ENCODE measurements at regions not wholly inside any gene's neighbourhood (a gene's known extent, or its start where the extent isn't known, plus 50 kb on each side); places are given as distances from the start of the nearest gene placed in this dataset.

DNA sequence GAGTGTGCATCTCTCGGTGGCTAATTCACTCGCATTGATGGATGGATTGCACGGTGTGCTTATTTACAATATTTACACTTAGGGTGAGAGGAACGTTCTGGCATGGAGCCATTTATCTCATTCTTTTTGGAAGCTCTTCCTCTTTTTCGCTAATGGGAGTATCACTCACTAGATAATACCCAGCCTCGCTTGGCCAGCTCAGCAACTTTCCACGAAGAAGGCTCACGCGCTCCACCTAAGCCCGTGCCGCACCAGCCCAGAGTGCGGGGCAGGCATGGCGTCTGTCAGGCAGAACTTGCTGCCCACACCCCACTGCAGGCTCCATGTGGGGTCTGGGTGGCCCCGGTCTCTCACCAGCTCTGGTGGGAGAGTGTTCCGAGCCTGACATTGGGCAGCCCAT lies 484.9 kb downstream of the NPHP4 start:
- H3K9me3 ChIP-seq (ENCODE audit: low read length): no peaks in the 10 kb centered on the region
- H3K4me1 ChIP-seq (ENCODE audit: insufficient read depth, low read length): no peaks in the 10 kb centered on the region
- Mint-ChIP-seq H3K27ac (peak overlapping the region in 1 of 8 donors; percentile 17), H3K9me3 (no peaks in the 10 kb centered on the region), H3K27me3 (peaks cover 8 to 23% of the 10 kb centered on the region in 2 donors), H3K4me3 (no peak overlapping the region), H3K36me3 (no peaks in the 10 kb centered on the region), H3K4me1 (peaks cover 0 to 3% (median 0%) of the 10 kb centered on the region in 3 donors)
- H3K4me3 ChIP-seq (ENCODE audit: low read length): no peak overlapping the region
- no peak for DNase-seq
- H3K27me3 ChIP-seq (ENCODE audit: insufficient read depth, low read length, poor library complexity, severe bottlenecking): no peaks in the 10 kb centered on the region
- CTCF ChIA-PET: no interaction called here
- POLR2A ChIA-PET: no interaction called here
- no peak overlapping the region for H3K27ac ChIP-seq (ENCODE audit: low read depth, low read length)
- no peaks in the 10 kb centered on the region for H3K36me3 ChIP-seq (ENCODE audit: insufficient read depth, low read length)

DNA sequence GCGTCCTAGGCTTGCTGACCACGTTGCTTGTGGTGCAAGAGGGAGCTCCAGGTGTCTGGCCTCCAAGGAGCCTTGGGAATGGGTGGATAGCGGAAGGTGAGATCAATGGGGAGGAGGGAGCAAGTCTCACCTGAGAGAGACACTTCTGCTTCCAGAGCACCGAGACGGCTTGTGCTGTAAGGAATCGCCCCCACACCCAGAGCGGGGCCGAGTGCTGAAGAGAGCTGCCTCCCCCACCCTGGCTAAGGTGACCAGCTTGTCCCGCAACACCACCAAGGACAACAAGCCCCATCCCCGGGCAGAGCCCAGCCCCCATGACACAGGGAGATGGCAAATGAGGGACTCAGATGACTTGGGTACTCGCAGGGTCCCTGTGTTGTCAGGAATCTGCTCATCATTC lies 485.6 kb downstream of the NPHP4 start:
- Histone ChIP-seq H3K27ac (ENCODE audit: low read depth, low read length) (no peak overlapping the region), H3K27me3 (ENCODE audit: insufficient read depth, low read length, poor library complexity, severe bottlenecking) (no peaks in the 10 kb centered on the region), H3K36me3 (ENCODE audit: insufficient read depth, low read length) (no peaks in the 10 kb centered on the region), H3K4me1 (ENCODE audit: insufficient read depth, low read length) (no peaks in the 10 kb centered on the region), H3K4me3 (ENCODE audit: low read length) (no peak overlapping the region), H3K9me3 (ENCODE audit: low read length) (no peaks in the 10 kb centered on the region)
- no peaks in the 10 kb centered on the region for H3K9me3 Mint-ChIP-seq
- peaks cover 8 to 24% of the 10 kb centered on the region in 2 donors for H3K27me3 Mint-ChIP-seq
- no peak overlapping the region for H3K27ac Mint-ChIP-seq
- no peak for DNase-seq
- H3K4me3 Mint-ChIP-seq: no peak overlapping the region
- H3K36me3 Mint-ChIP-seq: no peaks in the 10 kb centered on the region
- peaks cover 0 to 3% (median 0%) of the 10 kb centered on the region in 3 donors for H3K4me1 Mint-ChIP-seq
- CTCF ChIA-PET: interaction anchor here (0.8 to 4.2 kb wide), 2 partner anchors 8 to 239 kb away, joined by 3 to 18 read pairs; no protein-coding TSS in a partner anchor
- POLR2A ChIA-PET: no interaction called here

DNA sequence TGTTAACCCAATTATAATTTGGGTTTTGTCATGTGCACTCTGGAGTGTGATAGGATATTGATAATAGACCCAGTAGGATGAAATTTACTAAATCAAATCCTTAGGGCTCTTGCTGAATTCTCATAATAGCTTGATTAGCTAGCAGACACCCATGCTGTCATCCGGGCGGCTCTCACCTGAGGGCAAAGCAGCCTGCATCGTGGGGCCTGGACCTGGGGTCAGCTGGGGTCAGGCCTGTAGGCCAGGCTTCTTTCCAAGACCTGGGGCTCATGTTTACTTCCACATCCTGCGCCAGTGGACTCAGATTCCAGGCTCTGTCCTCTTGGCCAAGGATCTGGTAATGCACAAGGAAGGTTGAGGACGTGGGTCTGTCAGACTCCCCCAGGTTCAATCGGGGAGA lies 486.3 kb downstream of the NPHP4 start:
- Mint-ChIP-seq H3K27me3 (peaks cover 8 to 19% of the 10 kb centered on the region in 2 donors), H3K9me3 (no peaks in the 10 kb centered on the region), H3K4me3 (no peak overlapping the region), H3K27ac (no peak overlapping the region), H3K36me3 (no peaks in the 10 kb centered on the region), H3K4me1 (peaks cover 0 to 3% (median 0%) of the 10 kb centered on the region in 3 donors)
- DNase-seq: no peak
- no peak overlapping the region for H3K4me3 ChIP-seq (ENCODE audit: low read length)
- H3K4me1 ChIP-seq (ENCODE audit: insufficient read depth, low read length): no peaks in the 10 kb centered on the region
- no peak overlapping the region for H3K27ac ChIP-seq (ENCODE audit: low read depth, low read length)
- H3K9me3 ChIP-seq (ENCODE audit: low read length): no peaks in the 10 kb centered on the region
- POLR2A ChIA-PET: no interaction called here
- CTCF ChIA-PET: interaction anchor here (4.2 kb wide), 1 partner anchor 9 kb away, joined by 18 read pairs; no protein-coding TSS in a partner anchor
- no peaks in the 10 kb centered on the region for H3K36me3 ChIP-seq (ENCODE audit: insufficient read depth, low read length)
- no peaks in the 10 kb centered on the region for H3K27me3 ChIP-seq (ENCODE audit: insufficient read depth, low read length, poor library complexity, severe bottlenecking)

DNA sequence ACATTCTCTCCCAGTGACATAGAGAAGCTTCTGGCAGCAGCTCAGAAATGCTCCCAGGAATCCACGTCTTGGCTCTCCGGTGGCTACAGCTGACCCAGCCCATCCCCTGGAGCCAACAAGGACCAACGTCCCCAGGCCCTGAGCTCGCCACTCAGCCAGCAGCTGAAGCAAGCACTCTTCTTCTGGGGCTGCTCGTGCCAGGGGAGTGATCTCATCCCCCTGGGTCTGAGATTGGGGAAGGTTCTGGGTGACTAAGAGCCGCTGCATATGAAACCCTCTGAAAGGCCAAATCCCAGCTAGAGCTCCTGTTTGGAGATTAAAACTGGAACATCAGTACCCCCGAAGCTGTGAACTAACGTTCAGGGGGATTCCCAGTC lies 487.9 kb downstream of the NPHP4 start:
- H3K27me3 ChIP-seq (ENCODE audit: insufficient read depth, low read length, poor library complexity, severe bottlenecking): no peaks in the 10 kb centered on the region
- Mint-ChIP-seq H3K27ac (peak overlapping the region in 1 of 8 donors; percentile 29), H3K4me3 (no peak overlapping the region), H3K36me3 (no peaks in the 10 kb centered on the region), H3K4me1 (peaks cover 0 to under 1% (median 0%) of the 10 kb centered on the region in 3 donors), H3K27me3 (peaks cover 0 to 10% of the 10 kb centered on the region in 2 donors), H3K9me3 (peaks cover 0 to 3% (median 0%) of the 10 kb centered on the region in 5 donors)
- H3K4me1 ChIP-seq (ENCODE audit: insufficient read depth, low read length): no peaks in the 10 kb centered on the region
- peak in 1 of 5 donors; percentile 41 for DNase-seq
- POLR2A ChIA-PET: no interaction called here
- no peaks in the 10 kb centered on the region for H3K36me3 ChIP-seq (ENCODE audit: insufficient read depth, low read length)
- CTCF ChIA-PET: interaction anchor here (1.2 to 4.2 kb wide), 3 partner anchors 8 to 242 kb away, joined by 3 to 18 read pairs (median 6); no protein-coding TSS in a partner anchor
- H3K9me3 ChIP-seq (ENCODE audit: low read length): no peaks in the 10 kb centered on the region
- no peak overlapping the region for H3K27ac ChIP-seq (ENCODE audit: low read depth, low read length)
- H3K4me3 ChIP-seq (ENCODE audit: low read length): no peak overlapping the region

DNA sequence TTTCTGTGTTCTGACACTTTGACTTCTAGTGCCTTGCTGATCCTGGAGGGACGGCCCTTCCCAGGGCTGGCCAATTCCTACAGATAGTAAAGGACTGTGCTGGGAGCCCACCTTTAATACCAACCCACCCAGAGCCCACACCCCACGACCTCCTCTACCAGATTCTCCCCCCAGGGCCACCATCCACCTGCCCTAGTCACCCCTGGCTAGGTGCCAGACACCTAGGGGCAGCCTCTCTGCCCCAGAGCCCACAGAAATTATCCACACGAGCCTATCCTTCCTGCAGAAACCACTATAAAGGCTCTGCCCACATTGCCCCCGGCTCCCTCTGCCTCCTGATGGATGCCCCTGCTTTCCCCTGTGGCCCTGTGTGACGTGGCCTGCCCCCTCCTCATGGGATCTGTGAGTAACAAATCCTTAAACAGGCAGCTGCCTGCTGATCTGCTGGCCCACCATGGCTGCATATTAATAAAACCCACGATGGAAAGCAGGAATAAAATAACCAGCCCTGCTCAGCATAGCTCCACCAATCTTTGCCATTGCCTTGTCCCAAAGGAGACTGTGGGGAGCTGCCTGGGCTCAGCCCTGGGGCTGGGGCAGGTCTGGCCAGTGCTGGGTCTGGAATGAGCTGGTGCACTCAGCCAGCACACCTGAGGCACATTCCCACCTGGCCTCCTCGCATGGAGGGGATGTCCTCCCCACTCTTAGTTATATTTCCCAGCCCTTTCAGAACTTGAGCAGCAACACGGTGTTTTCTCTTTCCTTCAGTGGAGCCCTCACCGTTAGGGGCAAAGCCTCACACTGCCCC lies 488.5 kb downstream of the NPHP4 start:
- no peaks in the 10 kb centered on the region for H3K36me3 ChIP-seq (ENCODE audit: insufficient read depth, low read length)
- H3K4me1 ChIP-seq (ENCODE audit: insufficient read depth, low read length): no peaks in the 10 kb centered on the region
- Mint-ChIP-seq H3K27me3 (peaks cover 0 to 9% of the 10 kb centered on the region in 2 donors), H3K4me1 (no peaks in the 10 kb centered on the region), H3K27ac (peak overlapping the region in 1 of 8 donors; percentile 28), H3K36me3 (no peaks in the 10 kb centered on the region), H3K9me3 (peaks cover 0 to 3% (median 0%) of the 10 kb centered on the region in 5 donors), H3K4me3 (no peak overlapping the region)
- no peaks in the 10 kb centered on the region for H3K9me3 ChIP-seq (ENCODE audit: low read length)
- H3K4me3 ChIP-seq (ENCODE audit: low read length): no peak overlapping the region
- ChIA-PET POLR2A (no interaction called here), CTCF (interaction anchor here (1.5 to 4.2 kb wide), 2 partner anchors 8 to 11 kb away, joined by 6 to 18 read pairs; no protein-coding TSS in a partner anchor)
- DNase-seq: peak in 1 of 5 donors; percentile 13
- no peaks in the 10 kb centered on the region for H3K27me3 ChIP-seq (ENCODE audit: insufficient read depth, low read length, poor library complexity, severe bottlenecking)
- no peak overlapping the region for H3K27ac ChIP-seq (ENCODE audit: low read depth, low read length)

DNA sequence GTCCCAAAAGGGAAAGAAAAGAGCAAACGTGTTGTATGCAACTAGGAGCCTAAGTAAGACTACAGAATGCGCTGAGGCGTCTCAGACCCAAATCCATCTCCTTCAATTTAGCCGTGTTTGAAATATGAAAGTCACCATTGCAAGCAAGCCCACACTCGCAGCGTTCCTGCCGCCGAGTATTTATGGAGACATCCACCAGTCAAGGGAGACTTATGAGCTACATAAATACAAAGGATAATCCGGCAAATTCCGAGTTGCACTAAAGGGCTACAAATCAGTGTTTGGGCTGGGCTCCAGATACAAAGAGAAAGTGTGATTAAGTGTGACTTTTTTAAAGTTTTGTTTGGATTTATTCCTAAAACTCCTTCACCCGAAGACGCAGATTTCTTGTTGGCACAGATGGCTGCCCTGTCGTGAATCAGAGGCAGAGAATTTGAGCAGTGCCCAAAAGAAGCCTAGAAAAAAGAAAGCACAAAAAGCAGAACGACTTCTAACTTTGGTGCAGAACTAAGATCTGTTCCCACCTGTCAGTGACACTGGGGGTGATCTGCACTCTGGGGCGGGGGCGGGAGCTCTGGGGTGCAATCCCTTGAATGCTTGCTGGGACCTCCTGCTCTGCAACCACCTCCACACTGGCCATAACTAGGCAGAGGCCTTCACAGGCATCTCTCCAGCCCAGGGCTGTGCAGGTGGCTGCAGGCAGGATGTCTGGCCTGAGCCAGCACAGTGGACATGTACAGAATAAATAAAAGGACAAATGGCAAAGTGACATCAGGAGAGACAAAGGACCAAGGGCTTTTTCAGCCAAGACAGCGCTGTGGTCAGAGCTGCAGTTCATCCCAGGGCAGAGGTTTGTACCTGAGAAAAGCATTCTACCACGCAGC lies 489.7 kb downstream of the NPHP4 start:
- peak in 1 of 5 donors; percentile 6 for DNase-seq
- H3K27ac Mint-ChIP-seq: peak overlapping the region in 1 of 8 donors; percentile 6
- Histone ChIP-seq H3K4me1 (ENCODE audit: insufficient read depth, low read length) (no peaks in the 10 kb centered on the region), H3K27me3 (ENCODE audit: insufficient read depth, low read length, poor library complexity, severe bottlenecking) (no peaks in the 10 kb centered on the region), H3K36me3 (ENCODE audit: insufficient read depth, low read length) (no peaks in the 10 kb centered on the region), H3K27ac (ENCODE audit: low read depth, low read length) (no peak overlapping the region), H3K9me3 (ENCODE audit: low read length) (no peaks in the 10 kb centered on the region), H3K4me3 (ENCODE audit: low read length) (no peak overlapping the region)
- ChIA-PET POLR2A (no interaction called here), CTCF (interaction anchor here (4.2 kb wide), 1 partner anchor 12 kb away, joined by 18 read pairs; no protein-coding TSS in a partner anchor)
- H3K4me3 Mint-ChIP-seq: no peak overlapping the region
- peaks cover 0 to 3% (median 0%) of the 10 kb centered on the region in 5 donors for H3K9me3 Mint-ChIP-seq
- peaks cover 0 to 16% of the 10 kb centered on the region in 2 donors for H3K27me3 Mint-ChIP-seq
- no peaks in the 10 kb centered on the region for H3K36me3 Mint-ChIP-seq
- H3K4me1 Mint-ChIP-seq: no peaks in the 10 kb centered on the region

DNA sequence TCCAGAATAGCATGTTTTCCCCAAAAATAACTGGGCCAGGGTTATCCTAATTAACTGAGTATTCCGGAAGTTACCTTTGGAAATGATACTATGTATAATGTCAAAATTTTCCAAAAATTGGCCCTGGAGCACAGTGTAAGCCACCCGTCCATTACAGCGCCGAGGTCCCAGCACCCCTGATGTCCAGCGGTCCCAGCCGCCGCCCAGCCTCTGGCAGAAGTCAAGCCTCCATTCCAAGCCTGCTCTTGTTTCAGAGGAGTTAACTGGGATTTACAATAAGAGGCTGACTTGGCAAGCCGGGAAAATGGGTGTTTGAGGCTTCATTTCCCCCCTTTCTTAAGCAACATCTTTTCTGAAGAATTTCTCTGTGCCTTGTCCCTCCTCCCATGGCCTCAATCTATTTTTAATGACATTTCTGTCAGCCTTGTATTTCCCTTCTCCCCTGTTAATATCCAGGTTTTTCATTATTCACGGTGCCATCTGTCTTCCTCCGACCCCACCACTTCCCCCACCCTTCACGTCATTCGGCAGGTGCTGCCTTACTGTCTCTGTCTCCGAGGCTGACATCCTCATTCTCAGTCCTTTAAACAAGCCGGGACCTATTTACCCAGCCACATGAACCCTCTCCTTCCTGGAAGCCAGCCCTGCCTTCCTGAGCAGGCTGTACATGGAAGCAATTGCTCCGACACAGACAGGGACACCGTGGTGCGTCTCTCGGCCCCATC lies 490.9 kb downstream of the NPHP4 start:
- DNase-seq: peak in 1 of 5 donors; percentile 1
- no peak overlapping the region for H3K4me3 ChIP-seq (ENCODE audit: low read length)
- no peaks in the 10 kb centered on the region for H3K9me3 ChIP-seq (ENCODE audit: low read length)
- ChIA-PET POLR2A (no interaction called here), CTCF (interaction anchor here (1.0 to 1.1 kb wide), 2 partner anchors 9 to 13 kb away, joined by 3 read pairs; no protein-coding TSS in a partner anchor)
- Mint-ChIP-seq H3K4me3 (peak overlapping the region in 1 of 7 donors; percentile 3), H3K27ac (no peak overlapping the region), H3K36me3 (no peaks in the 10 kb centered on the region), H3K9me3 (peaks cover 0 to 3% (median 0%) of the 10 kb centered on the region in 5 donors), H3K4me1 (no peaks in the 10 kb centered on the region), H3K27me3 (peaks cover 7 to 26% of the 10 kb centered on the region in 2 donors)
- no peak overlapping the region for H3K27ac ChIP-seq (ENCODE audit: low read depth, low read length)
- H3K27me3 ChIP-seq (ENCODE audit: insufficient read depth, low read length, poor library complexity, severe bottlenecking): no peaks in the 10 kb centered on the region
- H3K4me1 ChIP-seq (ENCODE audit: insufficient read depth, low read length): no peaks in the 10 kb centered on the region
- no peaks in the 10 kb centered on the region for H3K36me3 ChIP-seq (ENCODE audit: insufficient read depth, low read length)
